ENCODE measurements at regions not wholly inside any gene's neighbourhood (a gene's known extent, or its start where the extent isn't known, plus 50 kb on each side); places are given as distances from the start of the nearest gene placed in this dataset.
"Not testable (repeated sequence)": the region's sequence is repeated elsewhere in the genome, so short reads cannot be mapped to it uniquely, and the experiment has no call there.

DNA sequence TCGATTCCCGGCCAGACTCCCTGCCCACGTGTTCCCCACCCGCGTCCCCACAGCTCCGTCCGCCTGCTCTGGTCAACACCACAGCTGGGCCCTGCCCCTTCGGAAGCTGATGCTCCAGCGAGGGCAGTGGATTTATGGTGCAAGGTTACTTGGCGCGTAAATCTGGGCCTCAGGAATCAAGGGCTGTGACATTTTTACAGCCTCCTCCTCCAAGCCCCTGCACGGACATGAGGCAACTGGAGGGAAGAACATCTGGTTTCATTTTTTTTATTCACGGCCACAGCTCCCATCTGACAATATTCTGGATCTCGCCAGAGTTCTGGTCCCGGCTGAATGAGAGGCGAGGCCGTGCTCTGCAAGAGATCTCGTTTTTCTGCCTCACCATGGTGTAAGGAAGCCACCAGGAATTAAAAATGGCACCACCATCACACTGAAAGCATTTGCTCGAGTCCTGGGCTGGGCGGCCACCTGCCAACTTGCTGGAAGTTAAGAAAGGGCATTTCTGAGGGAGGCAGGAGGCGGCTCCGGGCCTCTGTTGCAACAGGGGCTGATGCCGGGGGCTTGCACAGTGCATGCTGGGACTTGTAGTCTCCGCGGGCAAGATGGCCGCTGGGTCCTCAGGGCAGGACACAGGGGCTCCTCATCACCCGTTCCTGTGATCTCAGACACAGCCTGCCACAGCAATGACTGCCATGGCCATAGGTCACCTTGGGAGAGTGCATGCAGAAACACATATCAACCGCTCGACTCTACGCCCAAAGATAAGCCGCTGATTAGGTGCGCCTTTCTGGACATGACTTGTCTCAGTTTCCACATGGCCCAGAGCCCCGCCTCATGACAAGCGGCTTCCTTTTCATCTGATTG, 148.5 kb downstream of the LY86 start:
- FAIRE-seq (no peak), DNase-seq (ENCODE audit: insufficient read length, low spot score) (no peak)
- TF ChIP-seq POLR2A (IDR thresholded peaks at IDR 0.05; ENCODE audit: low read depth, low read length) = no peak

DNA sequence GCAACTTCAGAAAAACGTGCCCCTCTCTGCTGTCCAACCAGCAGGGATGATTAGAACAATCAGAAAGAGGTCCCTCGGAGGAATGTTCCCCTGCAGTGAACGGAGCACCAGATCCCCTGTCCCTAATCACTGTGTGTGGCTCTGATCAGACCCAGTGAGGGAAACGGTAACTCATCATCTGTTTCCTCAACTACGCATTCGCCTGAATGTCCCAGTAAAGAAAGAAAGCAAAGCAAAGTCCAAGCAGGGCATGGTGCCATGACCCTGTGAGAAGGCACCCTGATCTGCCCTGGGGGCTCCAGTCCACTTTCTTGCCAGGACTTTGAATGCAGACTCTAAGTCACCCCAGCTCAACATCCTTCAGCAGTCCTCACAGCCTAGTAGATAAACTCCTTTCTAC, 149.2 kb downstream of the LY86 start:
- FAIRE-seq (no peak), DNase-seq (ENCODE audit: insufficient read length, low spot score) (no peak)
- TF ChIP-seq POLR2A (IDR thresholded peaks at IDR 0.05; ENCODE audit: low read depth, low read length) = no peak

DNA sequence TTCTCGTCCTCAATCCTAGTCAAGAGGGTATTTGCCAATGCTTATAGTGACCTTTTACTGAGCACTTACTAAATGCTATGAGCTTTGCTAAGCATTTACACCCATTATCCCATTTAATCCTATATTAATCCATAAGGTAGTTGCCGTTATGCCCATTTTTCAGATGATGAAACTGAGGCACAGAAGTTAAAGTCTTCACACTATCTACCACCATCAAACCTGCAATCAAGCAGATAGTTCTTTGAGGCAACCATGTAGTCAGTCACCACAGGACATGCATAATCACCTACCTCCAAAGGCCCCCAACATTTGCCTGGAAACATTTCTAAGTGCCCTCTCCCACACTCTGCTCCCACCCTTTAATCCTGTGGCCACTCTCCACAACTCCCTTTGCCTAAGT, 149.6 kb downstream of the LY86 start:
- no peak for FAIRE-seq
- no peak for TF ChIP-seq POLR2A (IDR thresholded peaks at IDR 0.05; ENCODE audit: low read depth, low read length)
- no peak for DNase-seq (ENCODE audit: insufficient read length, low spot score)

DNA sequence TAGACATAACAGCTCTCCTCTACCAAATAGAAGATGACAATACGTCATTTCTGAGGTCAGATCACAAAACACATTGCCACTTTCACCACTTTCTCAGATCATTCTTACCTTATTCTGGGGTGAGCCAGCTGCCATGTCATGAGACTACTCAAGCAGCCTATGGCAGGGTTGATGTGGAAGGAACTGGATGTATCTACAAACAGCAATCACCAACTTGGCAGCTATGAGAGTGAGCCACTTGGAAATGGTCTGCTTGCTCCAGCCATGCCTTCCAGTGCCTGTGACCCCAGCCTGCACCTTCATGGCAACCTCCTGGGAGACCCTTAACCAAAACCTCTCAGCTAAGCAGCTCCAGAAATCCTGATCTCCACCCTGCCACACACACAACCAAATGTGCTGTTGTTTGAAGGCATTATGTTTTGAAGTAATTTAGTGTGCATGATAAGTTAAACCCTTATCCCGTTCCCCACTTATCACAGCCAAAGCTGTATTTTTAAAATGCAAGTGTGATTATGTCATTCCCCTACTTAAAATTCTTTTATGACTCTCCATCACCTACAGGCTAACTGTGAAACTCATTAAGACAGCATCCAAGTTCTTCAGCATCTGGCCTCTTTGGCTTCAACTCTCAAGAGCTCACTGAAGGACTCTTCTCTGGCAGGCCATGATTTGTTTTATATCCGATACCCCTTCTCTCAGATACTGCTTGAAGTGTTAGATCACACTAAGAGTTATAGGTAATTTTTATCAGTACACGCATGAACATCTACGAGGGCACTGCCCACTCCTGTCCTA, 150.6 kb downstream of the LY86 start:
- no peak for TF ChIP-seq POLR2A (IDR thresholded peaks at IDR 0.05; ENCODE audit: low read depth, low read length)
- DNase-seq (ENCODE audit: insufficient read length, low spot score) (no peak), FAIRE-seq (no peak)

DNA sequence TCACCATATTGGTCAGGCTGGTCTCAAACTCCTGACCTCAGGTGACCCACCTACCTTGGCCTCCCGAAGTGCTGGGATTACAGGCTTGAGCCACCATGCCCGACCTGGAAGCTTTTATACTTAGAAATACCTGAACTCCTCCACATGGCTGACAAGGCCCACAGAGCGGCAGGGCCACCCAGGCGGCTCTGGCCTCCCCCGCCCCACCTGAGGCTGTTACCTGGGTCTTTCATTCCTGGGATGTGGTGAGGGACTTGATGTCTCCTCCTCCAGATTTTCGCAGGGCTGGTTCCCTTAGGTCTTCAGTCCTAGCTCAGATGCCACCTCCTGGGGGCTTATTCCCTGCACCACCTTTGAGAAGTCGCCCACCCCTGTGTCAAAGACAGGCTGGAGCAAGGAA, 152.1 kb downstream of the LY86 start:
- DNase-seq (ENCODE audit: insufficient read length, low spot score) (no peak), FAIRE-seq (no peak)
- TF ChIP-seq POLR2A (IDR thresholded peaks at IDR 0.05; ENCODE audit: low read depth, low read length) = no peak

DNA sequence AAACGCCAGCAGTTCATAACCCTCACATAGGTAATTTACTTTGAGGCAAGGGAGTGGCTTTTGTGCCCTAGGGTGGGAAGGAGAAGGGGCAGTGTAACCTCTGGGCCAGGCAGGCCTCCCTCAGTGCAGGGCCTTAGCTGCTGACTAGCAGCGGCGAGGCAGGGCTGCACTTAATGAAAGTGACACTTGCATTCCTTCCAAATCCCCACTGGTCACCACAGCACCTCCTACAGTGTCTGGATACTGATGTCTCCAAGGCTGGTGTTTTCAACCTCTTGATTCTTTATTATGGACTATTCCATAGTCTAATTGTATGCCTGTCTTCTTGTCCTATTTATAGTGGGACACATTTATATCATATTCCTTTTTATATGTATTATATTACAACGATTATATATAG, 152.7 kb downstream of the LY86 start:
- TF ChIP-seq POLR2A (IDR thresholded peaks at IDR 0.05; ENCODE audit: low read depth, low read length) = no peak
- FAIRE-seq (no peak), DNase-seq (ENCODE audit: insufficient read length, low spot score) (no peak)

DNA sequence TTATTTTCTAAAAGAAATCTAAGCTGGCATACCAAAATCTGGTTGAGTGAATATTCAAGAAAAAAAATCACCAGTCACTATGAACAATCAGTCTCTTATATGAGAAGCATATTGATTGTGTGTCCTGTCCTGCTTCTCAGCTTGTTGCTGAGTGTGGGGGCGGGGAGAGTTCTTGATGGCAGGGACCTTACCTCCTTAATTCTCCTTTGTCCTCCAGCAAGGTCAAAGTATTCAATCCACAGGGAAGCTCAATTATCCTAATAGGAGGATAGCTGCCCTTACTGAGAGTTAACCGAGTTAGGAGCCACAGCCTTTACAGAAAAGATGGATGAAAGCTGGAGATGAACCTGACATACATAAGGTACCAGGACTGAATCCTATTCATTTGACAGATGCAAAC, 154.0 kb downstream of the LY86 start:
- no peak for DNase-seq (ENCODE audit: insufficient read length, low spot score)
- TF ChIP-seq POLR2A (IDR thresholded peaks at IDR 0.05; ENCODE audit: low read depth, low read length) = no peak
- no peak for FAIRE-seq

DNA sequence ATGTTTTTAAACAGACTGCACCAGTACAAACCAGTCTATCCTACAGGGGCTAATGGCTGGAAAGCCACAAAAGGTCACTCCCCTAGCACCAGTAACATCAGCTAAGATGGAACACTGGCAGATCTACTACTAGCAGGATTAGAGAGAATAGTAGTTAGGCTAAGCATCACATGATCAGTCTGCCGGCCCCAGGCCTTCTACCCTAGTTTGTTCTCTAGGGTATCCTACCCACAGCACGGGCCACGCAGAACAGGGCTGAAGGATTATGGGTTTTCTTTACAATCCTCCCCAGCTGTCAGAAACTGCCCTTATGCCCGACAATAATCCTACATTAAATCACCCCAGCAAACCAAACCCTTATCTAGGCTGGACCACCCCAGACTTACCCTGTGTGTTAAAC, 156.0 kb downstream of the LY86 start:
- TF ChIP-seq POLR2A (IDR thresholded peaks at IDR 0.05; ENCODE audit: low read depth, low read length) = no peak
- FAIRE-seq (no peak), DNase-seq (ENCODE audit: insufficient read length, low spot score) (no peak)

DNA sequence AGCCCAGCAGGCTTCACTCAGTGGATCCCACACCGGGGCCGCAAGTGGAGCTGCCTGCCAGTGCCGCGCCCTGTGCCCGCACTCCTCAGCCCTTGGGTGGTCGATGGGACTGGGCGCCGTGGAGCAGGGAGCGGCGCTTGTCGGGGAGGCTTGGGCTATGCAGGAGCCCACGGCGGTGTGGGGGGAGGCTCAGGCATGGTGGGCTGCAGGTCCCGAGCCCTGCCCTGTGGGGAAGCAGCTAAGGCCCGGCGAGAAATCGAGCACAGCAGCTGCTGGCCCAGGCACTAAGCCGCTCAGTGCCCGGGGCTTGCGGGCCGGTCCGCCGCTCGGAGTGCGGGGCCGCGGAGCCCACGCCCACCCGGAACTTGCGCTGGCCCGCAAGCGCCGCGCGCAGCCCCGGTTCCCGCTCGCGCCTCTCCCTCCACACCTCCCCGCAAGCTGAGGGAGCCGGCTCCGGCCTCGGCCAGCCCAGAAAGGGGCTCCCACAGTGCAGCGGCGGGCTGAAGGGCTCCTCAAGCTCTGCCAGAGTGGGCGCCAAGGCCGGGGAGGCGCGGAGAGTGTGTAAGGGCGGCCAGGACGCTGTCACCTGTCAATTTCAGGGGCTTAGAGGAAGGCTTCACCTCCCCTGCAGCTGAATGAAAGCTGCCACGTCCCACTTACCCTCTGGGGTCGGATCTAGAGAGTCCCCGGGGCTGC, 157.3 kb downstream of the LY86 start:
- FAIRE-seq; DNase-seq (ENCODE audit: insufficient read length, low spot score): not testable (repeated sequence)

DNA sequence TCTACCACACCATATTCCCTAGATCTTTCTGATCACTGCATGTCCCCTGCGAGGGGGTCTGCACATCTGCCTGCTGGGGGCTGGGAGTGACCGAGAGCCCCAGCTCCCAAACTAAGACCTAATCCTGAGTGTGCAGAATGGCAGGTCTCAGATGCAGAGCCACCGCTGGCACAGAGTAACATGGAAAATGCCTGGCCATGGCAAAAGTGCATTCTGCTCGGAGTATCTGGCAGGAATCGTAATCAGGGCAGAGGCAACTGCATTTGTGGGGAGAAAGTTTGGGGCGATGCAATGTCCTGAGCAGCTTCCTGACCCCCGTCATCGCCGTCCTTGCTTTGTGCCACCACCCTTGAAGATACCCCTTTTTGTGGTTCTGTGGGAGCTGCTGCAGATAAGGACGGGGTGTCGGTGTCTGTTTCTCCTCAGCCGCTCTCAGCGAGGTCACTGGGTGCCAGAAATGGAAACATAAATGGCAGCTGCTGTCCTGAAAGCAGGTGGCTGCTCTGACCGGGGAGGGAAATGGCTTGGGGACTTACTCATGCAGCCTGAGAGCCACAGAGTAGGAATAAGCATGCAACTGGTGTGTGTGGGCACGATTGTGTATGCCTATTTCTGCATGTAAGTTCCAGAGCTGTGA, 157.9 kb downstream of the LY86 start:
- DNase-seq (ENCODE audit: insufficient read length, low spot score) = no peak
- no peak for TF ChIP-seq POLR2A (IDR thresholded peaks at IDR 0.05; ENCODE audit: low read depth, low read length)

DNA sequence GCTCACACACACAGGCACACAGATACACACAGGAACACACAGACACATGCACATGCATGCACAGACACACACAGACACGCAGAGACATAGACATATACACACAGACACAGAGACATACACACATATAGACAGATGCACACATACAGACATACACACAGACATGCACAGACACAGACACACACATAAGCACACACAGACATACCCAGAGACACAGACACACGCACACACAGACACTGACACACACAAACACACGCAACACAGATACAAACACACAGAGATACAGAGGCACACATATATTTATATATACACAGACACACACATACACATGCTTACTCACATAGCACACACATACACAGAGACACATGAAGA, 158.4 kb downstream of the LY86 start:
- no peak for TF ChIP-seq POLR2A (IDR thresholded peaks at IDR 0.05; ENCODE audit: low read depth, low read length)
- no peak for DNase-seq (ENCODE audit: insufficient read length, low spot score)
- no peak for FAIRE-seq

More for the DNA sequence above, 157.9 kb downstream of the LY86 start:
- FAIRE-seq = no peak

DNA sequence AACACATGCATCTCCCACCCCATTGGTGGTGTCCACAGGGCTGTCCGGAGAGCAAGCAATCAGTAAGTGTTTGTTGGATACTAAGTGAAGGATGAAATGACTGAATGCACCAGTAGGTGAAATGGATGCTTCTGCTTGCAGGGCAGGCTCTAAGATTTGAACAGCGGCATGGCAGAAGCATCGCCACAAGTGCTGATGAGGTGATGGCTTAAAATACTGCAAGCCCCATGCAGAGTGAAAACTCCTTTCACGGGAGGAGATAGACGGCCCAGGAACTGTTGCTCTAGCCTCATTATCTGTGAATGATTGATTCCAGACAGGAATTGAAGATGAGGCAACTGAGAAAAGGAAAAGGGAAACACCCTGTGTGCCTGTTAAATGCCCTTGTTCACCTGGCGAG, 158.9 kb downstream of the LY86 start:
- no peak for TF ChIP-seq POLR2A (IDR thresholded peaks at IDR 0.05; ENCODE audit: low read depth, low read length)
- DNase-seq (ENCODE audit: insufficient read length, low spot score) (no peak), FAIRE-seq (no peak)

DNA sequence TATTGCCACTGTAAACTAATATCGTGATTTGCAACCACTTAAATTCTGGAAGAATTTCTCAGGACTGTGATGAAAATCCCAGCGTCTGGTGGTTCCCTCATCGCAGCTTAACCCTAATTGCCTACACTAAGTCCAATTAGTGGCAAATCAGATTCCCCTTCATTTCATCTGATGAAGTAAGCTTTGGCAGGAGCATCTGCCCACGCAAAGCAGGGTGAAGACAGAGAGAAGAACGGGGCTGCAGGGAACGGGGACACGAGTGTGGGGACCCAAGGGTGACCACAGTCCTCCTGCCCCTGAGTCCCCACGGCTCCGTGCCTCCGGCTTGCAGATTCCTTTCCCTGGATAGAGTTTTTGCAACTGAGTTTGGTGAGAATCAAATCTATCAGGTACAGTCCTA, 159.5 kb downstream of the LY86 start:
- DNase-seq (ENCODE audit: insufficient read length, low spot score) (no peak), FAIRE-seq (no peak)
- TF ChIP-seq POLR2A (IDR thresholded peaks at IDR 0.05; ENCODE audit: low read depth, low read length) = no peak
